ENCODE measurements at regions not wholly inside any gene's neighbourhood (a gene's known extent, or its start where the extent isn't known, plus 50 kb on each side); places are given as distances from the start of the nearest gene placed in this dataset.

DNA sequence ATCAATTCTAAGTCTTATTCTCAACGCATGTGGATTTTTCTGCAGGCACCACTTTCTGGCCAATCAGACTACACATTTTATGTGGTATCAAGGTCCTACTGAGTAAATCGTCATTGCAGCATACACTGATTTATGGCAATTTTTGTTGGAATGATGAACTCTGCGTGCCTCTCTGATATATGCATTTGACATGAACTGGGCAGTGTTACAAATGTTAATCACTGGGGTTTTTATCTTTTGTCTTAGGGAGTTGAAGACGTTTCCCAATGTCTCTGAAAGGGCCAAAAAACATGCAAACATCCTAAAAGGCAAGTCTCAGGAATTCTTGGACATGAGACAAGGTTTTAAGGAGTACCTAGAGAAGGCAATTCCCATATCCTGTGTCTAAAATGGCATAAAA lies 809.5 kb upstream of the CELF2 start:
- no peak for DNase-seq

DNA sequence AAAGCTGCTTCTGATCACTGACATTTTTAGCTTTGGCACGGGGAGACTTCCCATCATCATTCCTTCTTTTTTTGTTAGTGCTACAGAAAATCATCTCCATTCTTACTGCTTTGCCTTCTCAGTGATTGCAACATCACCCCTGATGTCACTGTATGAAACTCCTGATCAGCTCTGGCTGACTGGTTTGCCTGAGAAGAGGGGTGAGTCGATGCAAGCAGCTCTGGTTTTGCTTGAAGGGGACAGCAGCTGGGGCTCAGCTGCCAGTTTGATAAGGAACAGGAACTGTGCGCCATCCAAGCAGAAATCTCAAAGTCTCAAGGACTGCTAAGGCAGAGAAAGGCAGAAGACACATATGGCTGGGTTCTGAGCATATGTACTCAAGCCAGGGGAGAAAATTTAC lies 808.5 kb upstream of the CELF2 start:
- DNase-seq = no peak

DNA sequence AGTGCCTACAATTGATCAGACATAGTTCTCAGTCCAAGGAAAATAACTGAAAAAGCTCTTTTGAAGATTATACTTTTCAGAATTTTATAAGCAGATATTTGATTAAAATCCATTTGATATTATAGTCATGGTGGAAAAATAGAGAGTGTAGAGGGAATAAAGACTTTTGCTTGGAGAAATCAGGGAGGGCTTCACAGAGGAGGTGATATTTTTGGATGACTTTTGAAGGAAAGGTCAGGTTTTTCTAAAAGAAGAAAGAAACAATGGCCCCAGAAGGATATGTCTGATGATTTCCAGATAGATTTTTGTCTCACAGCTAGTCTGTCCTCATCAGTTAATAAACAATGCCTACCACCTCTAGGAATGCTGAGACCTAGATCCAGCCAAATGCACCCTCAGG lies 806.3 kb upstream of the CELF2 start:
- no peak for DNase-seq

DNA sequence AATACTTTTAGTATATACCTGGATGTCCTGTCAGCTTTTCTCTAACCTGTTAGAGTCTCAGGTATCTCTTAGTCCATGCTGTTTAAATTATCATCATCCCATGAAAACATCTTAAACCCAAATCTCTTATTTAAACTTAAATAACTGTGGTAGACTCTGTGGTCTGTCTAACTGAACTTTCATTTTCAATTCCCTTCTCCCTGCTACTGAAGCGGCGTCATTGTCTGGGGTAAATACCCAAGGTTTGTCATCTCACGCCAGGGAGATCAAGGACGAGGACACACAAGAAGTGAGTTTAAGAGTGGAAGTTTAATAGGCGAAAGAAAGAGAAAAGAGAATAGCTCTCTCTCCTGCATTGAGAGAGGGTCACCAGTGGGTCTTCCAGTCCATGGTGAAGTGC lies 804.4 kb upstream of the CELF2 start:
- no peak for DNase-seq

DNA sequence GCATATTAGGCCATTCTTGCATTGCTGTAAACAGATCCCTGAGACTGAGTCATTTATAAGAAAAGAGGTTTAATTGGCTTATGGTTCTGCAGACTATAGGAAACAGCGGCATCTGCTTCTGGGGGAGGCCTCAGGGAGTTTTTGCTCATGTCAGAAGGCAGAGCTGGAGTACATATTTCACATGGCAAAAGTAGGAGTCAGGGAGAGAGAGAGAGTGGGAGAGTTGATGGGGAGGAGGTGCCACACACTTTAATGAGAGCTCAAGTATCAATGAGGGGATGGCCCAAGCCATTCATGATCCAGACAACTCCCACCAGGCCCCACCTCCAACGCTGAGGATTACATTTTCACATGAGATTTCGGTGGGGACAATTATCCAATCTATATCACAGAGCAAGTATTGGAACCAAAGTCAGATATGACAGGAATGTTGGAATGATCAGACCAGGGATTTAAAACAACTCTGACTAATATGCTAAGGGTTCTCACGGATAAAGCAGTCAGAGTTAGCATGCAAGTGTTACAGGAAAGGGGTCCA lies 795.3 kb upstream of the CELF2 start:
- no peak for DNase-seq

DNA sequence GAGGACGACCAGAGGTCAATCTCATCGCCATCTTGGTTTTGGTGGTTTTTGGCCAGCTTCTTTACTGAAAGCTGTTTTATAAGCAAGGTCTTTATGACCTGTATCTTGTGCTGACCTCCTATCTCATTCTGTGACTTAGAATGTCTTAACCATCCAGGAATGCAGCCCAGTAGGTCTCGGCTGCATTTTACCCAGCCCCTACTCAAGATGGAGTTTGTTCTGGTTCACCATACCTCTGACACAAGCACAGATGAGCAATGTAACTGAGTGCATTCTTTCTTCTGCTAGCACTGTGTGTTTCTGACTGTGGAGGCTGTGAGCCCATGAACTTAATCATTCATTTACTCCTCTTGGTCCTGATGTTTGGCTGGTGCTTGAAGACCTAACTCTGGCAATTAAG lies 794.5 kb upstream of the CELF2 start:
- no peak for DNase-seq

DNA sequence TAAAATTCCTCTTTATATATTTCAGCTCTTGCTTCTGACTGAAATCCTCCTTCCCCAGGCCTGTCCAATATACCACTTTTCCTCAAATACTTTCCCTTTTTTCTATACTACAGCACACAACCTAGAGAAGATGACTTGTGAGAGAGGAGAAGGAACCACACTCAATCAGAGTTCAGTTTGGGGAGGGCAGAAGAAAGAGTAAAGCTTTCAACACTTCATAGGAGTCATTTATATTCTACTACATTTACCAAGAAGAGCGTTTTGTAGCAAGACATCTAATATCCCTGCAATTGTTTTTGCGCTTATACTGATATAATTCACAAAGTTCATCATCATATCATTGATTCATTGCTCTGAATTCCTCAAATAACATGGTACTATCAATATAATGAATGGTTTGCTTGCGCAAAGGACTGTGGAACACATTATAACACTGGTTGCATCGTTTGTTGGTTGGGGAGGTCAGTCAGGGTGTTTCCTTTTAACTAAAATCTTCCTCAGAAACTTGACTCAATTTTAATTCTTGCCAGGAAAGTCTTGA lies 792.5 kb upstream of the CELF2 start:
- DNase-seq = no peak

DNA sequence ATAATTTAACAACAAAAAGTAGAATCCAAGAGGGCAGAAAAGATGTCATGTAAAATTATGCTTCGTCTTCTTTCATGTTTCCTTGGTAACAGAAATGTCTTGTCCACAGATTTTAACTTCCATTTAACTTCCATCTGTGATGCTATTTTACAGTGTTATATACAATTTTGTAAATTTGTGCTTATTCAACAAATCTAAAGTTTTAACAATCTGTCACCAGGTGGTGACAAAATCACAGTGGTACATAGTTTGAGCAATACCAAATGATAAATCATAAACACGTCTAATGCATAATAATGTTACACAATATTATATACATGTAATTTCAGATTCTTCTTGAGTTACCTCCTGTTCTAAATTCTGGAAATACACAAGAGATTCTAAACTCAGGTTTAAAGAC lies 784.4 kb upstream of the CELF2 start:
- DNase-seq = no peak

DNA sequence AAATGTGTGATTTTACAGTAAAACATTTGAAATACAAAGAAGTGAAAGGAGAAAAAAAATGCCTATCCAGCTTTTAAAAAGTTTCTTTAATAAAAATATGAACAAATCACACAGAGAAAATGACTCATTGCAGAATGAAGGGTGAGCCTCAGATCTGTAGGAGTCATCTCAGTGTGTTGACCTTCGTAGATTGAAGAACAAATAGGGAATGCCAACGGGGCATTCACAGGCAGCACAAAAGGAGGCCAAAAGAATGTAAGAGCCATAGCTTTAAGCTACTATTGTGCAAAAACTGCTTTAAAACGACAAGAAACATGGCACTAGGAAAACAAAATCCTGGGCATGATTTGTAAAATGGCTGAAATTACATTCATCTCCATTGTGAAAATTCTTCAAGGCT lies 782.7 kb upstream of the CELF2 start:
- no peak for DNase-seq

DNA sequence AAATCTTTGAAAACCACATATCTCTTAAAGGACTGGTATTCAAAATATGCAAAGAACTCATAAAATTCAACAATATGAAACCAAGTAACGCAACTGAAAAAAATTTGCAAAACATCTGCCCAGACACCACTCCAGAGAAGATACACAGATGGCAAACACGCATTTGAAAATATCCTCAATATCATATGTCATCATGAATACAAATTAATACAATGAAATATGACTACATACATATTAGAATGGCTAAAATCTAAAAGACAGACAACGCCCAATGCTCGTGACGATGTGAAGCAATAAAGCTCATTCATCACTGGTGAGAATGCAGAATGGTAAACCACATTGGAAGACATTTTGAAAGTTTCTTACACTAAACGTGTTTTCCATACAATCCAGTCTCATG lies 770.1 kb upstream of the CELF2 start:
- DNase-seq = no peak

DNA sequence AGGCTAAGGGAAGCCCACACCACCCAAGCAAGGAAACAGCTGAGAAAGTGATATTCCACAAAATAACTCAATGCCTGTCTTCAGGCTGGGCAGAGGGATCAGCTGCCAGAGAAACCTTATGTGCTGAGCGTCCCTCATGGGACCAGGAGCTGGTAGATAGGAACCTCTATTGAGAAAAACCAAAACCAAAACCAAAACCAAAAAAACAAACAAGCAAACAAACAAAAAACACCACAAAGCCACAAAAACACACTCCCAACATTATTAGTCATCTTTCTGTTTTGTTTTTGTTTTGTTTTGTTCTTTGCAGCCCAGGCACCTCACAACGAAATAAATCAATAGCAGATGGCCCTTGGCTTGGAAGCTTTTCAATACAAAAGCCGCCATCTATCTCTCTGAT lies 760.8 kb upstream of the CELF2 start:
- no peak for DNase-seq

DNA sequence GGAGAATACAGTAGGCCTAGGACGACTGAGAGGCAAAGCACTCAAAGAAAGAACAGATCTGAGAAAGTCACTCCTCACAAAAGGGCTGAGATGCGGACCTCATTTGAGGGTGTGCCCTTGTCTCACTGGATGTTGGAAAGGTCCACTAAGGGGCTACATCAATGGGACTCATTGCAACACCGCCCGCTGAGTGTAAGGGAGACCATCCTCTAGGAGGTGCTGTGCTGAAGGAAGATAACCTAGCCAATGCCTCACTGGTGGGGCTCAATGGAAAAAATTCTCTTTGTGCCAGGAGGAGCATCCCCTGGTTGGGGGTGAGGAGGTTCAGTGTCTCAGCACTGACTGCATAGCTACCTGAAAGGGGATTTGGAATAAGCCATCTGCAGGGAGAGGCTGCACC lies 758.7 kb upstream of the CELF2 start:
- no peak for DNase-seq

DNA sequence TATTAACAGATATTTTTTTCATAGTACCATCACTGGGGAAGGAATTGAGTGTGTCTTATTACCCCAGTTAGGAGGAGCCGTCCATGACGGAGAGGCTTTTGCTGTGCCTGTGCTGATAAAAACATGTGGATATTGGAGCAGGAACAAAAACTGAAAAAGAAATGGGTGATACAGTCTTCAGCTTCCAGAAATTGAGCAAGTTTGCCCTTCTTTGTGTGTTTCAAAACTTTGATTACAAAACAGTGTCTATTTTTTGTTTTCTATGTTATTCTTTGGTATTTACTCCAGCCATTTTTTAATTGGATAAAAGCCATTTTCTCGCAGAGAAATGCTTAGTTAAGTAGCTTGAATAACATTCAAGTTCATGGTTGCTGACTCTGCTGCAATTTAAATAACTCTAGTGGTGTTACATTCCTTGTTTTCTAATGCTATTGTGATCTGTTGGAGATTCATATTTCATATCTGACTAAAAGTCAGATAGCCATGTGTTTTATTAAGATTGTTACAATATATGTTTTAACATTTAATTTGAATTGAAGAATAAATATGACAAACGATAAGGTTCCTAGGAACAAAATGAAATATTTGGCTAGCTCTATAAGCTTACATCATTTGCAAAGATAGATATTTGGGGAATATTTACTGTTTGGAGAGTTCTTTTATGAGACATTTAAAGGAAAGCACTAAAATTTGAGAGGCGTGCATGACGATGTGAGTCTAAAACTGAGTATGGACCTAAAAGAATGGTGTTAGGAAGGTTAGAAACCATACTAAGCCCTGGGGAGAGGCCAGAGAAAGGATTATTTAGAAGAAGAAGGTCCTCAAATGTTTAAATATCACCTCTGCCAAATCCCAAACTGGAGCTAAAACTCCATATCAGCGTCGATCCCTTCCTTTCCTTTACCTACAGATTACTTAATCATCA lies 747.3 kb upstream of the CELF2 start:
- DNase-seq = no peak

DNA sequence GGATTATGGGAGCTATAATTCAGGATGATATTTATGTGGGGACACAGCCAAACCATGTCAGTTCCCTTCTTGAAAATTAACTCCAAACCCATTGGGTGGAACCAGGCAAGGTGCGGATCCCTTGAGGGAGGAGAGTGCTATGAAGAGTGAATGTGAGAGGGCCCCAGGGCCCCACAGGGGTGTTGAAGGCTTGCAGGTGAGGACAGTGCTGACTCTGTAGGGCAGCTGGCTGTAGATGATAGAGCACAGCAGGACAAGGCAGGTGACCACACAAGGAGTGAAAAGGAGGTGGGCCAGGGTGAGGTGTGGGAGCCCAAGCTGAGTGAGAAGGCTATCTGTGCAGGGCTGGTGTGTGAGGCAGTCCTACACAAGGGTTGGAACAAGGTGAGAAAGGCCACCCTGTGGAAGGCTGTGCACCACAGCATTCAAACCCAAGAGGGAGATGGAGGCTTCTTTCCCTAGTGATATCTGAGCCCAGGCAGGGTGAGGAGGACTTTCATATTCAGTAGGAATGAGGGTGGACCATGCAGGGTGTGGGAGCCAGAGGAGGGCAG lies 746.0 kb upstream of the CELF2 start:
- DNase-seq = no peak

DNA sequence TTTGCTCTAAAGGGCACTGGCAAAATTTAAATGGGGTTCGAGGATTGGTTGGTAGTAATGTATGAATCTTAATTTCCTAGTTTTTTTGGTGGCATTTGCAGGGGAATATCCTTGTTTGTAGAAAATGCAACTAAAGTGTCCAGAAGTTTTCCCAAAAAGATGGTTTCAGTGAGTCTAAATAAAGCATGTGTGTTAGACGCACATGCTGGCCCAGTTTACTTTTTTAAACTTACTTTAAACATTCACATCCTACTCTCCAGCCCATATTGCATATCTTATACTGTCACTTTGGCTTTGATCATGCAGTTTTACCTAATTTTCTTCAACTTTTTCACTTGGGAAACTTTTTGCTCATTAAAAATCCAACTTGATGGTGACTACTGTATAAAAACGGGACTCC lies 744.0 kb upstream of the CELF2 start:
- DNase-seq = no peak

DNA sequence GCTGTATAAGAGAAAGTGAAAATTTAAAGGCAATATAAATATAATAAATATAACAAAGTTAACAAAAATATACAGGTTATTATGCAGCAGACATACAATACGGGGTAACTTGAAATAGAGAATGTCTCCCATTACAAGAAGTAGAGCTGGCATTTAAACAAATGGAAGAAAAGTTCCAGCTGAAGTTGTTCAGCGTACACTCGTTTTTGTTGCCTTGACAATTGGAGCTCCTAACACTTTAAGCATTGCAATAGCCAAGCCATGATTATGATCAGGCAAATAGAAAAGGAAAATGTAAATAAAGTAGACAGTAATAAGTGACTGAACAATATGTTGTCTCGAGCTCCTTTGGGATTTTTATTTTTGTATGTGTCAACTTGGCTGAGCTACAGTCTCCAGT lies 737.8 kb upstream of the CELF2 start:
- DNase-seq = no peak

DNA sequence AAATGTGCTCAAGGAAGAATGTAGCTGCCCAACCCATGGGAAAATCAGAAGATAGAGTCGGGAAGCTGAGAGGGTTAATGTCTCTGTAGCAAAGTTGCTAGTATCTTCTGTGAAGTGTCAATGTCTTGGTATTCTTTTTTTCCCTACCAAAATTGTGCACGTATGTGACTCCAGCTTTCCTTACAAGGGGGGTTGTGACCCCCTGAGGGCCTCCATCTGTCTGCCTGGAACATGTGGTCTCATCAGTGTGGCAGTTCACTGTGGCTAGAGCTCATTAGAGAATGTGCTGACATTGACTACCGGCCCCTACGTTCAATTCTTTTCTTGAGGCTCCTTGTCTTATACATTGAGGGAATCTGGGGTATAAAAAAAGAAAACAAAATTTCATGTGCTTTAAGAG lies 725.2 kb upstream of the CELF2 start:
- DNase-seq = no peak

DNA sequence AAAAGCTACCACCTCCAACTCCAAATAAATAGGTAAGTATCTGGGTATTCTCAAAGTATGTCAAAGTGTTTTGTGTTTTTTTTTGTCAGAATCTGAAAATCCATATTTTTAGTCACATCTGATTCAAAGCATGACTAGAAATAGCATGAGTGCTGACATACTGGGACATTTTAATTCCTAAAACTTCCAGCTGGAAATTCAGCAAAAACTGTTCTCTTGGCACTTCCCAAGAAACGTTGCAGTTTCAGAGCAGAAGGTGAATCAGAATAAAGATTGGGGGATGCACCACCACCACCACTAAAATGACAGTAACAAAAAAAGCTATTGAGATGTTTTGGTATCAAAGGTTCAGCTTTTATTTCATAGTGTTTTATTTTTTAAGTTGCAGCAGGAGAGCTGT lies 724.6 kb upstream of the CELF2 start:
- no peak for DNase-seq

DNA sequence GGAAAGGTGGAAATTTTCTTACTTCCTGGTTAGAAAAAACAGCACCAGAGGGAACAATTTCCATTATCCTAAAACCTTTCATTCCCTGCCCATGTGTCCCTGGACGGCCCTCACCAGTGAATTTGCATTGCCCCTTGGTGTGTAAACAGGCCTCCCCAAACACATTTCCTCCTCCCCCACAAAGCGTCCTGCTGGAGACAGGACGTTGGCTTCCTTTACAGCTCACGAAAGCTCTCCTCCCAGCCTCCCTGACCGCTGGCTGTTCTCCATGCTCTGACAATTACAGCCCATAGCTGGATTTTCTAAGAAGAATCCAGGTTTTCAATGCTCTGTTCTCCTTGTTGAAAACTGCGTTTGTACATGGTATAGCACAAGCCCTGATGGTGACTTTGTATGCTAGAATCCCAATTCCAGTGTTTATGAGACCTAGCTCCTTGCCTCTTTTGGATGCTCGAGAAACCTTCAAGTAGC lies 724.2 kb upstream of the CELF2 start:
- no peak for DNase-seq

DNA sequence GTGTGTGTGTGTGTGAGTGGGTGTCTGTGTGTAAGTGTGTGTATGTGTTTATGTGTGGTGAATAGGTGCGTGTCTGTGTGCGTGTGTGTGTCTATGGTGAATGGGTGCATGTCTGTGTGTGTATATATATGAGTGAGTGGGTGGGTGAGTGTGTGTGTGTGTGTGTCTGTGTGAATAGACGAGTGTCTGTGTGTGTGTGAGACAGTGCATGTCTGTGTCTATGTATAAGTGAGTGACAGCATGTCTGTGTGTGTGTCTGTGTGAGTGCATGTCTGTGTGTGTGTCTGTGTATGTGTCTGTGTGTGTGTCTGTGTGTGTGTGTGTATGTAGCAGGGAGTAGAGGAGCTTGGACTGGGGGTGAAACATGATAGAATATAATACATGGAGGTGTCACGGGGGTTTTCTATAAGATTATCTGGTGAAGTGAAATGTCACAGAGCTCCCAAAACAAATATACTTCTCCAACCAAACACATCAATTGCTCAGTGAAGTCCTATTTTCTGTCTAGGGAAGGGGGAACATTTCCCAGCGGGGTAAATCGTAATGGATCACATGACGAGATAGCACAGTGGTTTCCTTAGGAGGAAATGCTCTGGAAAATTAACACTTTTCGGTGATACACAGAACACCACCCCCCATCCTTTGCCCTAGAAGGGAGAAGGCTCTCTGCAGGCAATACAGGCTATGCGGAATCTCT lies 723.3 kb upstream of the CELF2 start:
- no peak for DNase-seq

DNA sequence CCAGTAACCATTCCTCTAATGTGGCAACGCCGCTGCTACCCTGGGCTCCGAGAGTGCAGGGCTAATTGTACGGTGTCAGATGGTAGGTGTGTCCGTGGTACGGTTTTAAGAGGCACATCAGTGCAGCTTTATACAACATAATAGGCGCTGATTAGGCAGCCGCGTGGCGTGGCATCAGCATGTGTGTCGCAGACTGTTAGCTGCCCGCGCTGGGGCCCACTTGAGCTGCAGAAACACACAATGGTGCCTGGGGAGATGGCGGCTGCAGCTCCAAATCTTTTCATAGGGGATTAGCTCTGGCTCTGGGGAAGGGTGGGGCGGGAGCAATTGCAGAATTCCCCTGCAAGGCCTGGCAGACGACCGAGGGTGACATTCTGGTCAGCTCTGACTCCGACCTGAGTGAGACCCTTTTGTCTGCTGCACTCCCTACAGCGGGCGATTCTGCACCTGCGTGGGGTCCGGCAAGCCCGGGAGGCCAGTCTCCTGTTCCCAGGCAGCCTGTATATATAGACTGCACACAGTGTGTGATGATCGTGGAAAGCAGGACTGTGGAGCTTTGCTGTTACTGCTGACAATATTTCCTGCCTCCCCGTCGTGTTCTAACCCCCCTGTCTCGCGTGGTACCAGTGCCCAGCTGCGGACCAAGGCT lies 722.7 kb upstream of the CELF2 start:
- no peak for DNase-seq

DNA sequence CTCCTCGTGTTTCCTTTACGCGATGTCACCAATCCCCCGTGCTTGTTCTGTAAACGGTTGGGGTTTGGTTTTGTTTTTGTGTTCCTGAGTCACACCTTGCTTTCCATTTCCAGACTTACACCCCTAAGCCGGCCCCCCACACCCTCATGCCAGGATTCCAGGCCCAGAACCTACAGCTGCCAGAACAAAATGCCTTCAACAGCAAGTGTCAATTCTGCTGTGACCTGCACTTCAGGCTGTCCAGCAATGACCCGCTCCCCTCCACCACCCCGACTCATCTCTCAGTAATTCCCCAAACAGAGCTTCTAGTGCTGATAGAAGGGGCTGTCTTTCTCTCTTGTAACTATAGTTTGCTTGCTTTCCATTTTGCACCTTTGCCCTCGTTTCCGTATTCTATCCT lies 722.1 kb upstream of the CELF2 start:
- DNase-seq = no peak

DNA sequence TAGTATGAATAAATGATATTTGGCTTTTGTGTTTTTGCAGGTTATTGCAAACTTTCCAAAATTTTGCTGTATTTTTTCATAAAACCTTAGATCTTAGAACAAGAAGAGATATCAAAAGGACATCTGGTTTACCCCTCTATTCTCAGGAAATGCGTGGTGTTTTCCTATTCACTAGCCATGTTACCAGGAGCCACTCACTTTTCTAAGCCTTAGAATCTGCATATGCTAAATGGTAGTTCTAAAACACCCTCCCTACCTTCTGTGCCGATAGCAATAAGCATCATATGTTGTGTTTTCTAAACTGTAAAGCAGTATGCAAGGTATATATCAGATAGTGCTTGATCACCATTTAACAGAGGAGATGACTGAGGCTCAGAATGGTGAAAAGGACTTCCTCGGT lies 715.0 kb upstream of the CELF2 start:
- no peak for DNase-seq

Measured in CD4-positive, alpha-beta T cell treated with Interleukin-4 for 4 hours (primary cell).